BLaER1 (cell line): ENCODE measurements at regions not wholly inside any gene's neighbourhood (a gene's known extent, or its start where the extent isn't known, plus 50 kb on each side); places are given as distances from the start of the nearest gene placed in this dataset.

ENCODE experiments used
- H3K27ac ChIP-seq: shearing (Covaris generic); formaldehyde crosslinking; 2 replicates; pipeline ENCODE4 v1.8.1; 2022
- H3K27me3 ChIP-seq: shearing (Covaris generic); formaldehyde crosslinking; 2 replicates; pipeline ENCODE4 v1.8.1; 2022
- H3K36me3 ChIP-seq: shearing (Covaris generic); formaldehyde crosslinking; 2 replicates; pipeline ENCODE4 v1.8.1; 2022
- H3K4me1 ChIP-seq: shearing (Covaris generic); formaldehyde crosslinking; 2 replicates; pipeline ENCODE4 v1.8.1; 2022
- H3K4me2 ChIP-seq: shearing (Covaris generic); formaldehyde crosslinking; 2 replicates; pipeline ENCODE4 v1.8.1; 2022
- H3K4me3 ChIP-seq: shearing (Covaris generic); formaldehyde crosslinking; 2 replicates; pipeline ENCODE4 v1.8.1; 2022
- H3K9ac ChIP-seq: shearing (Covaris generic); formaldehyde crosslinking; 2 replicates; pipeline ENCODE4 v1.8.1; 2022
- H3K9me3 ChIP-seq: shearing (Covaris generic); formaldehyde crosslinking; 2 replicates; pipeline ENCODE4 v1.8.1; 2022
- H4K20me1 ChIP-seq: shearing (Covaris generic); formaldehyde crosslinking; 2 replicates; pipeline ENCODE4 v1.8.1; 2022
- Cebpa-rat ChIP-seq: shearing (Covaris generic); IDR thresholded peaks from 2 replicates; pipeline ENCODE4 v1.8.1; 2022

DNA sequence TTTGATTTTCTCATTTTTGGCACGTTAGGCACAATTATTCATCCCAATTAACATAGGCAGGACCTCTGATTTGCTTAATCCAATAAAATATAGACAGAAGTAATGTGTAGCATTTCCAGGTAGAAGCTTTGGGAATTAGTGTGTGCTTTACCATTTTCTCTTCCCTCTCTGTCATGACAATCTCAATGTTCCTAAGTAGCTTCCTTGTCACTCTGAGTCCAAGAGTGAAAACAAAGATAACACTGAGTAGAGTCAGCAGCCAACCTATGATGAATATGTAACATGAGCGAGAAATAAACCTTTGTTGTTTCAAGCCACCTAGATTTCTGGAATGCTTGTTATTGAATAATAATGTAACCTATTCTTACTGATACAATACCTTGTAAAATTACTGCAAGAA lies 283.8 kb downstream of the OMA1 start:
- Histone ChIP-seq H3K27me3 (no peaks in the 10 kb centered on the region), H4K20me1 (no peaks in the 10 kb centered on the region), H3K9ac (no peak overlapping the region), H3K4me3 (no peak overlapping the region), H3K36me3 (no peaks in the 10 kb centered on the region), H3K4me1 (no peaks in the 10 kb centered on the region), H3K27ac (no peak overlapping the region), H3K4me2 (no peak overlapping the region), H3K9me3 (no peaks in the 10 kb centered on the region)
- no peak for TF ChIP-seq Cebpa-rat

DNA sequence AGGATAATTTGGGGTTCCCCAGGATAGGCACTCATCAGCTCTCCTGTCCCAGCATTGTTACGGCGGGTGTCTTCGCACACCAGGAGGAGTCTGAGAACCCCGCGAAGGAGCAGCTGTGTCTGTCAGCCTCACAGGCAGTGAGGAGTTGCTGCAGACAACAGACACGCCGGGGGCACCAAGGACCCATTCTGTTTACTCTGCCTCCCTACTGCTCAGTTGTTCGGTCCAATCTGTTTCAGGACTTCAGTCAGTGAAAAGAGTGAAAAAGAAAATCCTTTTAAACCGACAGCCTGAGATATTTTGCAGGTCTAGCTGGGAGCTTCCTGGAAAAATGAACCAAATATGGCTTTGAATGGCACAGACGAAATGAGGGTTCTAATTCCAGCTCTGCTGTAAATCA lies 288.4 kb downstream of the OMA1 start:
- Histone ChIP-seq H4K20me1 (no peaks in the 10 kb centered on the region), H3K9ac (no peak overlapping the region), H3K9me3 (no peaks in the 10 kb centered on the region), H3K27me3 (no peaks in the 10 kb centered on the region), H3K4me2 (no peak overlapping the region), H3K4me1 (no peaks in the 10 kb centered on the region), H3K4me3 (no peak overlapping the region), H3K36me3 (no peaks in the 10 kb centered on the region), H3K27ac (no peak overlapping the region)
- TF ChIP-seq Cebpa-rat = no peak

DNA sequence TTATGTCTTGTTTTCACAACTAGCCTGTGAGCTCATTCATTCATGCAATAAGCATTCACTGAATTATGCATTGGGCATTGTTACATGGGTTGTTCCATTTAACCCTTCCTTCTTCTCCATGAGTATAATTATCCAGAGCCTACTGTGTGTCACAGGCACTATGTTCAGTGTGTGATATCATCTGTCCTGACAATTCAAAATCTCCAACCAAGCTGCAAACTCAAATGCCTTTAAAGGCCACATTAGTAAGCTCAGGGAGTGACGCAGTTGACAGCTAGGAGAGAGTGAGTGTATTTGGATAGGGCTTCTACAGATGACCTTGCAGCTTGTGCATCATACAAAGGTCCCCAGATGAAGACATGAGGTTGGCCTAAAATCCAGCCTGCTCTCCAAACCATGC lies 289.5 kb downstream of the OMA1 start:
- H3K4me1 ChIP-seq = no peaks in the 10 kb centered on the region

DNA sequence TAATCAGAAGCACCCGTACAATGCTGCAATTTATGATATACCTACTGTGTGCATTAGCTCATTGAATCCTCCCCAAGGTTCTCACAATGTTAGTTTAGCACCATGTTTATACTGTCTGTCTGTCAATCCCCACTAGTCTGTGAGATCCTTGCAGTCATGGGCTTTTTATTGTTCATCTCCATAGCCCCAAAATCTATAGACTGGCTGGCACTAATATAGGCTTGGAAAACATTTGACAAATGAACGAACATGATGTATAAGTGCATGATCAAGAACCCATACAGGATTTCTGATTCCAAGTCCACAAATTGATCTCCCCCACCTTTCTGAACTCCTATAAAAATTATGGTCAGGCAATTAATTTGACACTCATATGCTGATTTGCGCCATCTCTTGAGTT lies 290.0 kb downstream of the OMA1 start:
- H3K4me3 ChIP-seq = no peak overlapping the region
- H3K36me3 ChIP-seq = no peaks in the 10 kb centered on the region
- H3K9me3 ChIP-seq = no peaks in the 10 kb centered on the region
- H3K9ac ChIP-seq = no peak overlapping the region
- H3K4me2 ChIP-seq = no peak overlapping the region
- no peaks in the 10 kb centered on the region for H4K20me1 ChIP-seq
- no peaks in the 10 kb centered on the region for H3K27me3 ChIP-seq
- no peak overlapping the region for H3K27ac ChIP-seq
- H3K4me1 ChIP-seq = no peaks in the 10 kb centered on the region
- no peak for TF ChIP-seq Cebpa-rat

More for the DNA sequence above, 289.5 kb downstream of the OMA1 start:
- TF ChIP-seq Cebpa-rat = no peak
- H3K4me2 ChIP-seq = no peak overlapping the region
- H3K4me3 ChIP-seq = no peak overlapping the region
- no peak overlapping the region for H3K9ac ChIP-seq
- no peak overlapping the region for H3K27ac ChIP-seq
- no peaks in the 10 kb centered on the region for H3K9me3 ChIP-seq
- no peaks in the 10 kb centered on the region for H3K27me3 ChIP-seq
- no peaks in the 10 kb centered on the region for H4K20me1 ChIP-seq
- no peaks in the 10 kb centered on the region for H3K36me3 ChIP-seq

DNA sequence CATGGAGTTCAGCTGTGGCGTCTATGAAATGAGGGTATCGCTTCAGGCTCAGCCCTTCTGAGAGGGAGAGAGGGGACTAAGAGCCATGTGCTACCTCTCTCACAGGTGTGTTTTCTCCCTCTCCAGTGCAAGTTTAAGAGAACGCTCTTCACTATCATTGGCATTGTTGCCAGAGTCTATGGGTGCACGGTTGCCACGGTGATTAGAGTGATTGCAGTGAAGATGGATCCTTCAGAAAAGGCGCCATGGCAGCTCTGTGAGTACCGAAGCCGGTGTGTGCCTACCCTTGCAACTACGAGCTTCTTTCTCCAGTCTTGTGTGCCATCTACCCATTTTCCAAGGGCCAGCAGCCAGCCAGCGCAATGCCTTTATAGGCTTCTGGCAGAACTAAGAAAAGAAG lies 290.5 kb downstream of the OMA1 start:
- Histone ChIP-seq H3K4me3 (no peak overlapping the region), H3K9ac (no peak overlapping the region), H3K9me3 (no peaks in the 10 kb centered on the region), H4K20me1 (no peaks in the 10 kb centered on the region), H3K36me3 (no peaks in the 10 kb centered on the region), H3K27me3 (no peaks in the 10 kb centered on the region), H3K4me1 (no peaks in the 10 kb centered on the region), H3K4me2 (no peak overlapping the region), H3K27ac (no peak overlapping the region)
- TF ChIP-seq Cebpa-rat = no peak

DNA sequence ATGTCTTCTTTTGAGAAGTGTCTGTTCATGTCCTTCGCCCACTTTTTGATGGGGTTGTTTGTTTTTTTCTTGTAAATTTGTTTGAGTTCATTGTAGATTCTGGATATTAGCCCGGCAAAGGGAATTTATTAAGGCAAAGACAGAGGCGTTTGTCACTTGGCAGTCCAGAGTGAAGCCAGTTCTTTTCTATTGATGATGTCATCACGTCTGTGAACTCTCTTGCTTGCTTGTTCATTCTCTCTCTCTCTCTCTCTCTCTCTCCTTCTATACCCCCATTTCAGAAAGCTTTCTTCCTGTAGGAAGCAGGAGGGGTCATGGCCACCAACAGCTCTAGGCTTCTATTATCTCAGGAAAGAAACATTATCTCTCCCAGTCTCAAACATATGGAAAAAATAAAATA lies 291.3 kb downstream of the OMA1 start:
- no peak for TF ChIP-seq Cebpa-rat

DNA sequence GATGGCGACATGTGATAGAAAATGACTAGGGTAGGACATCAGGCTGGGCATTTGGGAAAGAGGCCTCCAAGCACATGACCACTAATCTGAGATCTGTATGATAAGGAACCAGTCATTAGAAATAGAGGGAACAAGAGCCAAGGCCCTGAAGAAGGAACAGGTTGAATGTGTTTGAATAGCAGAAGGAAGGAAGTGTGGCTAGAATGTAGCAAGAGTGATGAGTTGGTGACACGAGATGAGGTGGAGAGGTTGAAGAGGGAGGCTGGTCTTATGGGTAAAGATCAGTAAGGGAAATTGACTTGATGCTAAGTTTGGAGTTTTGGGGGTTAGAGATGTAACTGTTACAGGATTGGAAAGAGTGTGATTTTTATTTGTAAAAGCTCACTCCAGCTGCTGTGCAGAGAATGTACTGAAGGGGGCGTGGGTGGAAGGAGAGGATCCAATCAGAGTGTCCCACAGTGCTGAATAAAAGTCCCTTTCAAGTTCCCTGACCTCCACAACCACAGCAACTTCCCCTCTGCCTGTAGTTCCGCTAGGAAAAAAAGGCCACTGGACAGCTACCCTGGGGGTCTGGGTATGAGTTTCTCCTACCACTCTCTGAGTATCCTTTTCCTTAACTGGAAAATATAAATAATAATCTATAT lies 295.0 kb downstream of the OMA1 start:
- H3K27me3 ChIP-seq = no peaks in the 10 kb centered on the region
- H4K20me1 ChIP-seq = no peaks in the 10 kb centered on the region

More for the DNA sequence above, 291.3 kb downstream of the OMA1 start:
- Histone ChIP-seq H3K27ac (no peak overlapping the region), H4K20me1 (no peaks in the 10 kb centered on the region), H3K4me3 (no peak overlapping the region), H3K36me3 (no peaks in the 10 kb centered on the region), H3K4me1 (no peaks in the 10 kb centered on the region), H3K27me3 (no peaks in the 10 kb centered on the region), H3K9me3 (peaks cover 2% of the 10 kb centered on the region), H3K4me2 (no peak overlapping the region), H3K9ac (no peak overlapping the region)

DNA sequence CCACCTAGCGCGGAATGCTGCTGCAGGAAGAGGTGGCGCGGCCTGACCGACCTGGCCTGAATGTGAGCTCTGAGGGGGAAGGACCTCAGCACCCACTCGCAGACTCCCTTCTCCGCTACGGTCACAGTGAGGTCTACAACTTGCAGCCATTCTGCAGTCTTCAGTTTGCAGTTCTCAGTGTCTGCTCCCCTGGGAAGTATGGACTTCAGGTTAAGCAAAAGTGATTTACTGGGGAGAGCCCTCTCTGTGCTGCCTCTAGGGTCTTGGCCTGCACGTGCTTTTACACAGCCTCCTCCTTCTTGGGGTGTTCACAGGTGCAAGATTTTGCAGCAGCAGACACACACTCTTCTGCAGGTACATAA lies 296.0 kb downstream of the OMA1 start:
- Histone ChIP-seq H4K20me1 (no peaks in the 10 kb centered on the region), H3K4me2 (no peak overlapping the region), H3K9me3 (peaks cover 11% of the 10 kb centered on the region), H3K9ac (no peak overlapping the region), H3K4me1 (no peaks in the 10 kb centered on the region), H3K27ac (no peak overlapping the region), H3K36me3 (no peaks in the 10 kb centered on the region), H3K27me3 (no peaks in the 10 kb centered on the region), H3K4me3 (no peak overlapping the region)
- no peak for TF ChIP-seq Cebpa-rat

More for the DNA sequence above, 295.0 kb downstream of the OMA1 start:
- no peaks in the 10 kb centered on the region for H3K4me1 ChIP-seq
- H3K9me3 ChIP-seq = peaks cover 11% of the 10 kb centered on the region
- no peak overlapping the region for H3K4me2 ChIP-seq
- no peak overlapping the region for H3K27ac ChIP-seq
- no peak overlapping the region for H3K4me3 ChIP-seq
- TF ChIP-seq Cebpa-rat = no peak
- H3K9ac ChIP-seq = no peak overlapping the region
- no peaks in the 10 kb centered on the region for H3K36me3 ChIP-seq

DNA sequence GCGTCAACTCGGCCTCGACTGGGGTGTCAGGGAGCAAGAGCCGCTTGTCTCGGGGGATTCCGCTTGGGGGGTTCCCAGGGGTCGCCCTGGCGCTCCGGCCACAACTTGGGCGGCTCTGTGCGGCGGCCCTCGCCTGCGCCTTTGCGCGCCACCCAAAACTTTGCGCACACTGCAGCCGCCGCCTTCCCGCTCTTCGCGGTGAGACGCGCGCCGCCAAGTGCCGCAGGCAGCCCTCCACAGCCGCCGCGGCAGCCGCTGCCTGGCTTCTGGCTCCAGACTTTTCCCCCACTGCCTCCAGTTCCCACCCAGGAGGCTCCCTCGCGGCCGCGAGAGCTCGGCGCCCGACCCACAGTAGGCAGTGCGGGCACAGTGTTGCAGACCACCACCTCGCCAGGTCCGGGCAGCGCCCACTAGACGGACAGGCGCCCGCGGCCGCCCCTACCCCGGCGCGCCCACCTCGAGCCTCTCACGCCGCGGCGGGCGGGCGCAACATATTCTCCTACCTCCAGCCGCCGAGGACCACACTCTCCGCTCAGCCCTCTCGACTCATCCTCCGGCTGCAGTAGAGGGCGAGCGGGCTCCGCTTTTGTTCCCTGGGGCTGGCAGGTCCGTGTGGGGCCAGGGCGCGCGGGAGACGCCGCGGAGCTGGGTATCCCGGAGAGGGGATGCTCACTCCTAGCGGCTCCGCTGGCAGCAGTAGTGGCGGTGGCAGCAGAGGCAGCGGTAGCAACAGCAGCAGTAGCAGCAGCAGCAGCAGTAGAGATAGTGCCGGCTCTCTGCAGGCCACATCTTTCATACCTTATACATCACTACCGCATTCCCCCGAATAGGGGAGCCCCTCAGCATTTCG lies 296.6 kb downstream of the OMA1 start:
- no peak overlapping the region for H3K4me3 ChIP-seq
- no peak overlapping the region for H3K27ac ChIP-seq
- H3K27me3 ChIP-seq = no peaks in the 10 kb centered on the region

DNA sequence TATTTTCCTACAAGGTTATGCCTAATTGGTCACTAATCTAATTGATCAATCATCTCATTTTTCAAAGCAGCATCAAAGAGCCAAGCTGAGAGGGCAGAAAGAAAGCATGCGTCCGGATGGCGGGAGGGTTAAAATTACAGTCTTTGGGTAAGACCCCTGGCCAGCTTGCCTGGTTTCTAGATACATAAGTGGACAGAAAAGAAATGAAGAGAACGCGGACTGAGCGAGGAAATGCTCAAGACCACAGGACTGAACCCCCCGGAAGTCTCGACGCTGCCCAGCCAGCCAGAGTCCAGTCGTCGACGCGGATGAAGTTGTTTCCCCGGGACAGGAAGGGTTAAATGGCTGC lies 297.2 kb downstream of the OMA1 start:
- no peak overlapping the region for H3K9ac ChIP-seq
- no peak overlapping the region for H3K4me2 ChIP-seq
- no peaks in the 10 kb centered on the region for H3K36me3 ChIP-seq
- no peak for TF ChIP-seq Cebpa-rat
- no peak overlapping the region for H3K4me3 ChIP-seq
- H3K4me1 ChIP-seq = no peaks in the 10 kb centered on the region
- H3K27me3 ChIP-seq = no peaks in the 10 kb centered on the region
- peaks cover 11% of the 10 kb centered on the region for H3K9me3 ChIP-seq
- no peaks in the 10 kb centered on the region for H4K20me1 ChIP-seq
- no peak overlapping the region for H3K27ac ChIP-seq

More for the DNA sequence above, 296.6 kb downstream of the OMA1 start:
- Histone ChIP-seq H4K20me1 (no peaks in the 10 kb centered on the region), H3K36me3 (no peaks in the 10 kb centered on the region), H3K9me3 (peaks cover 11% of the 10 kb centered on the region), H3K4me1 (no peaks in the 10 kb centered on the region), H3K4me2 (no peak overlapping the region), H3K9ac (no peak overlapping the region)
- no peak for TF ChIP-seq Cebpa-rat
